ENCODE measurements at regions not wholly inside any gene's neighbourhood (a gene's known extent, or its start where the extent isn't known, plus 50 kb on each side); places are given as distances from the start of the nearest gene placed in this dataset.

GRCh38 chr1:72892461-72892860, 610.1 kb upstream of the NEGR1 start:
- DNase-seq = no peak
- Histone ChIP-seq H3K9me3 (no peaks in the 10 kb centered on the region), H3K27me3 (no peaks in the 10 kb centered on the region), H3K36me3 (no peaks in the 10 kb centered on the region), H3K4me1 (no peaks in the 10 kb centered on the region), H3K4me3 (ENCODE audit: low read depth, low read length) (no peak overlapping the region)
- TF ChIP-seq CTCF (IDR thresholded peaks at IDR 0.05; ENCODE audit: low read depth, low read length) = no peak

- no peak for DNase-seq
- no peak for TF ChIP-seq CTCF (IDR thresholded peaks at IDR 0.05; ENCODE audit: low read depth, low read length)
- H3K36me3 ChIP-seq = no peaks in the 10 kb centered on the region
- H3K4me3 ChIP-seq (ENCODE audit: low read depth, low read length) = no peak overlapping the region
- H3K4me1 ChIP-seq = no peaks in the 10 kb centered on the region
- no peaks in the 10 kb centered on the region for H3K9me3 ChIP-seq
- no peaks in the 10 kb centered on the region for H3K27me3 ChIP-seq
Observed at GRCh38 chr1:72891976-72892375, 609.6 kb upstream of the NEGR1 start.

GRCh38 chr1:72885841-72886240, 603.5 kb upstream of the NEGR1 start:
- Histone ChIP-seq H3K36me3 (no peaks in the 10 kb centered on the region), H3K27me3 (no peaks in the 10 kb centered on the region), H3K4me3 (ENCODE audit: low read depth, low read length) (no peak overlapping the region), H3K4me1 (no peaks in the 10 kb centered on the region), H3K9me3 (no peaks in the 10 kb centered on the region)
- TF ChIP-seq CTCF (IDR thresholded peaks at IDR 0.05; ENCODE audit: low read depth, low read length) = no peak
- DNase-seq = no peak

GRCh38 chr1:72885017-72885416, 602.7 kb upstream of the NEGR1 start:
- Histone ChIP-seq H3K4me1 (no peaks in the 10 kb centered on the region), H3K36me3 (no peaks in the 10 kb centered on the region), H3K27me3 (no peaks in the 10 kb centered on the region), H3K4me3 (ENCODE audit: low read depth, low read length) (no peak overlapping the region), H3K9me3 (no peaks in the 10 kb centered on the region)
- no peak for DNase-seq
- TF ChIP-seq CTCF (IDR thresholded peaks at IDR 0.05; ENCODE audit: low read depth, low read length) = no peak

GRCh38 chr1:72869873-72870272, 587.5 kb upstream of the NEGR1 start:
- Histone ChIP-seq H3K36me3 (no peaks in the 10 kb centered on the region), H3K4me1 (no peaks in the 10 kb centered on the region), H3K9me3 (no peaks in the 10 kb centered on the region), H3K4me3 (ENCODE audit: low read depth, low read length) (no peak overlapping the region), H3K27me3 (no peaks in the 10 kb centered on the region)
- DNase-seq = no peak
- no peak for TF ChIP-seq CTCF (IDR thresholded peaks at IDR 0.05; ENCODE audit: low read depth, low read length)

GRCh38 chr1:72869441-72869840, 587.1 kb upstream of the NEGR1 start:
- no peak for TF ChIP-seq CTCF (IDR thresholded peaks at IDR 0.05; ENCODE audit: low read depth, low read length)
- no peak overlapping the region for H3K4me3 ChIP-seq (ENCODE audit: low read depth, low read length)
- DNase-seq = no peak
- H3K27me3 ChIP-seq = no peaks in the 10 kb centered on the region
- H3K4me1 ChIP-seq = no peaks in the 10 kb centered on the region
- H3K9me3 ChIP-seq = no peaks in the 10 kb centered on the region
- no peaks in the 10 kb centered on the region for H3K36me3 ChIP-seq
